A673 (cell line): ENCODE measurements at regions not wholly inside any gene's neighbourhood (a gene's known extent, or its start where the extent isn't known, plus 50 kb on each side); places are given as distances from the start of the nearest gene placed in this dataset.

Source experiments
- BruUV-seq: library from RNA; stranded (reverse); fragments of 400-500 nt; replicated peaks from 2 replicates; lab custom pipeline; 2021; lab: Mats Ljungman, UMichigan
- CTCF ChIA-PET: fragments of 300-600 bp; sonication (Branson Sonifier 250); formaldehyde crosslinking; loops from one replicate; lab custom pipeline; 2022; ENCODE audit warnings: antibody characterized with exemption; lab: Charles Lee
- POLR2A ChIA-PET: fragments of 300-600 bp; sonication (Branson Sonifier 250); formaldehyde crosslinking; loops from one replicate; lab custom pipeline; 2022; ENCODE audit warnings: antibody characterized with exemption; ENCODE audit not compliant: low non-redundant PET; lab: Charles Lee
- DNase-seq: peaks from one replicate; pipeline ENCODE4 v3.0.0-alpha.2; 2015; ENCODE audit warnings: low spot score
- H3K27ac ChIP-seq: fragments of 200-600 bp; sonication (generic); 2 replicates; pipeline ENCODE4 v1.5.1; 2016; ENCODE audit warnings: mixed run types, low read depth, mild to moderate bottlenecking, mixed read lengths, antibody characterized with exemption, low read length; ENCODE audit not compliant: poor library complexity, severe bottlenecking
- H3K27me3 ChIP-seq: fragments of 200-600 bp; sonication (generic); replicated peaks from 2 replicates; pipeline ENCODE4 v1.6.1; 2017; ENCODE audit warnings: mixed run types, low read depth, mild to moderate bottlenecking, mixed read lengths, antibody characterized with exemption, low read length; ENCODE audit not compliant: insufficient read depth, poor library complexity
- H3K36me3 ChIP-seq: fragments of 200-600 bp; sonication (generic); 2 replicates; pipeline ENCODE4 v1.6.1; 2016; ENCODE audit warnings: mixed run types, mild to moderate bottlenecking, mixed read lengths, antibody characterized with exemption, low read length; ENCODE audit not compliant: insufficient read depth, poor library complexity, severe bottlenecking
- H3K4me1 ChIP-seq: fragments of 200-600 bp; sonication (generic); 2 replicates; pipeline ENCODE4 v1.6.1; 2017; ENCODE audit warnings: mixed run types, mild to moderate bottlenecking, mixed read lengths, antibody characterized with exemption, low read length; ENCODE audit not compliant: insufficient read depth, poor library complexity, severe bottlenecking
- H3K4me3 ChIP-seq: fragments of 200-600 bp; sonication (generic); 2 replicates; pipeline ENCODE4 v1.5.1; 2016; ENCODE audit warnings: low read depth, mixed run types, mild to moderate bottlenecking, mixed read lengths, low read length; ENCODE audit not compliant: poor library complexity, severe bottlenecking
- H3K9me3 ChIP-seq: fragments of 200-600 bp; sonication (generic); 2 replicates; pipeline ENCODE4 v1.6.1; 2016; ENCODE audit warnings: mixed run types, low read depth, mild to moderate bottlenecking, mixed read lengths, antibody characterized with exemption, low read length; ENCODE audit not compliant: poor library complexity, severe bottlenecking
- CTCF ChIP-seq: fragments of 300-800, 200-600 bp; sonication (generic); conservative IDR thresholded peaks from 2 replicates; pipeline ENCODE4 v1.5.1; 2017; ENCODE audit warnings: low read depth, mild to moderate bottlenecking, antibody characterized with exemption, low read length, moderate library complexity, mixed read lengths
- EZH2 ChIP-seq: fragments of 200-600 bp; sonication (generic); IDR thresholded peaks from 2 replicates; pipeline ENCODE4 v1.6.1; 2017; ENCODE audit warnings: borderline replicate concordance, low read depth, mild to moderate bottlenecking, mixed read lengths, antibody characterized with exemption, low read length; ENCODE audit not compliant: poor library complexity, severe bottlenecking
- intact Hi-C: fragments of 100-400 bp; cut with micrococcal nuclease; formaldehyde crosslinking; loops from one replicate; pipeline ENCODE4 v1.10.0; 2022; ENCODE audit not compliant: unreplicated experiment

- TF ChIP-seq EZH2, result no peak
- no peak for TF ChIP-seq CTCF
- DNase-seq, result no peak
- H3K4me1 ChIP-seq, result no peaks in the 10 kb centered on the region
- intact Hi-C loops, result no loop called here
- no peak overlapping the region for H3K4me3 ChIP-seq
- POLR2A ChIA-PET, result no interaction called here
- BruUV-seq, result no TSS peak
- H3K9me3 ChIP-seq, result no peaks in the 10 kb centered on the region
- no peaks in the 10 kb centered on the region for H3K27me3 ChIP-seq
- CTCF ChIA-PET, result no interaction called here
- H3K36me3 ChIP-seq, result no peaks in the 10 kb centered on the region
- no peak overlapping the region for H3K27ac ChIP-seq
Observed at GRCh38 chr2:225309516-225309915, 90.0 kb upstream of the NYAP2 start.

GRCh38 chr2:225296951-225297350 lies 102.6 kb upstream of the NYAP2 start:
- TF ChIP-seq EZH2, result no peak
- TF ChIP-seq CTCF, result no peak
- Histone ChIP-seq H3K27me3 (no peaks in the 10 kb centered on the region), H3K9me3 (no peaks in the 10 kb centered on the region), H3K27ac (no peak overlapping the region), H3K36me3 (no peaks in the 10 kb centered on the region), H3K4me3 (no peak overlapping the region), H3K4me1 (no peaks in the 10 kb centered on the region)
- BruUV-seq, result no TSS peak
- CTCF ChIA-PET, result no interaction called here
- intact Hi-C loops, result no loop called here
- POLR2A ChIA-PET, result no interaction called here
- DNase-seq, result no peak

GRCh38 chr2:225295102-225295501 lies 104.4 kb upstream of the NYAP2 start:
- CTCF ChIA-PET, result no interaction called here
- no peak for DNase-seq
- POLR2A ChIA-PET, result no interaction called here
- no peaks in the 10 kb centered on the region for H3K9me3 ChIP-seq
- BruUV-seq, result no TSS peak
- no peaks in the 10 kb centered on the region for H3K27me3 ChIP-seq
- intact Hi-C loops, result no loop called here
- no peak overlapping the region for H3K4me3 ChIP-seq
- no peaks in the 10 kb centered on the region for H3K36me3 ChIP-seq
- H3K27ac ChIP-seq, result no peak overlapping the region
- TF ChIP-seq EZH2, result no peak
- TF ChIP-seq CTCF, result no peak
- no peaks in the 10 kb centered on the region for H3K4me1 ChIP-seq
